Fibroblast of mammary gland (primary cell): ENCODE measurements at regions not wholly inside any gene's neighbourhood (a gene's known extent, or its start where the extent isn't known, plus 50 kb on each side); places are given as distances from the start of the nearest gene placed in this dataset.

Experiments used
- DNase-seq: peaks from one replicate; pipeline ENCODE4 v3.0.0-alpha.2; 2010; ENCODE audit warnings: low read depth
- H3K4me3 ChIP-seq: 2 replicates; pipeline ENCODE4 v1.5.1; 2011; ENCODE audit warnings: low read depth, mild to moderate bottlenecking, low read length, moderate library complexity; ENCODE audit not compliant: control insufficient read depth
- TF ChIP-seq, protein P1 (sequence below): conservative IDR thresholded peaks from 2 replicates; pipeline ENCODE4 v1.5.1; 2011; ENCODE audit warnings: low read depth, low read length, inconsistent platforms; ENCODE audit not compliant: control insufficient read depth, insufficient read depth

GRCh38 chr12:25691865-25692114 lies 138.7 kb upstream of the LMNTD1 start:
- no peak for DNase-seq
- TF ChIP-seq, protein P1, sequence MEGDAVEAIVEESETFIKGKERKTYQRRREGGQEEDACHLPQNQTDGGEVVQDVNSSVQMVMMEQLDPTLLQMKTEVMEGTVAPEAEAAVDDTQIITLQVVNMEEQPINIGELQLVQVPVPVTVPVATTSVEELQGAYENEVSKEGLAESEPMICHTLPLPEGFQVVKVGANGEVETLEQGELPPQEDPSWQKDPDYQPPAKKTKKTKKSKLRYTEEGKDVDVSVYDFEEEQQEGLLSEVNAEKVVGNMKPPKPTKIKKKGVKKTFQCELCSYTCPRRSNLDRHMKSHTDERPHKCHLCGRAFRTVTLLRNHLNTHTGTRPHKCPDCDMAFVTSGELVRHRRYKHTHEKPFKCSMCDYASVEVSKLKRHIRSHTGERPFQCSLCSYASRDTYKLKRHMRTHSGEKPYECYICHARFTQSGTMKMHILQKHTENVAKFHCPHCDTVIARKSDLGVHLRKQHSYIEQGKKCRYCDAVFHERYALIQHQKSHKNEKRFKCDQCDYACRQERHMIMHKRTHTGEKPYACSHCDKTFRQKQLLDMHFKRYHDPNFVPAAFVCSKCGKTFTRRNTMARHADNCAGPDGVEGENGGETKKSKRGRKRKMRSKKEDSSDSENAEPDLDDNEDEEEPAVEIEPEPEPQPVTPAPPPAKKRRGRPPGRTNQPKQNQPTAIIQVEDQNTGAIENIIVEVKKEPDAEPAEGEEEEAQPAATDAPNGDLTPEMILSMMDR, result no peak
- H3K4me3 ChIP-seq, result no peak overlapping the region

DNA sequence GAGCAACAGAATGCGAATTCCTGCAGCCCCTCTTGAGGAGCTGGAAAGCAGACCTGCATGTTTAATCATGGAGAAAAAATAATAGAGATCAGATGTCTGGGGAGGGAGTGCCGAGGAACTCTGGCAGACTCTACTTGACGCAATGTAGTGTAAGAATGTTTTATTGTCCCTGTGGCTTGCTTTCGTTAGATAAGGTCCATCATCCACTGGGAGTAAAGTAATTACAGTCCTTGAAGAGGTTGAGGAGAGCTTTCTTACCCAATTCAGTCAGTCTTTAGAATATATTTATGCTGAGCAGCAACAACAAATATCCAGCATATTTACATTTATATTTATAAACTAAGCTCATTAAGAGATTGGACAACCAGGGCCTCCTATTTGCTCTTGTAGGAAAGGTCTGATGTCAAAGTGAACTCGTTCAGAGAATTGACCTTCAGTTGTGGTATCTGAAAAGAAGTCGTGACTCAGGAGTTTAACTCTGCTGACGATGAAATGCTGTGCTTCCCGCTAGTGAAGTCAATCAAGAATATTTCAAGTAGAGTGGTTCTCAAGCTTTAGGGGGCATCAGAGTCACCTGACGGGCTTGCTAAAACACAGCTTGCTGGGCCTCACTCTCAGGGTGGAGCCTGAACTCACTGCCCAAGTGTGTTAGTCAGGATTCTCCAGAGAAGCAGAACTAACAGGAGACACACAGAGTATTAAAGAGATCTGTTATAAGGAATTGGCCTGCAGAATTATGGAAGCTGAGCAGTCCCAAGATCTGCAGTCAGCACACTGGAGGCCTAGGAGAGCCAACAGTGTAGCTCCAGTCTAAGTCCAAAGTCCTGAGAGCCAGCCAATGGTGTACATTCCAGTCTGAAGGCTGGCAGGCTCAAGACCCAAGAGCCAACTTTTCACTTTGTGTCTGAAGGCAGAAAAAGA lies 139.3 kb upstream of the LMNTD1 start:
- peak; percentile 78 for DNase-seq
- no peak overlapping the region for H3K4me3 ChIP-seq
- TF ChIP-seq, protein P1, result no peak

GRCh38 chr12:25694072-25694471 lies 141.0 kb upstream of the LMNTD1 start:
- H3K4me3 ChIP-seq, result no peak overlapping the region
- DNase-seq, result peak; percentile 93
- TF ChIP-seq, protein P1, result no peak

DNA sequence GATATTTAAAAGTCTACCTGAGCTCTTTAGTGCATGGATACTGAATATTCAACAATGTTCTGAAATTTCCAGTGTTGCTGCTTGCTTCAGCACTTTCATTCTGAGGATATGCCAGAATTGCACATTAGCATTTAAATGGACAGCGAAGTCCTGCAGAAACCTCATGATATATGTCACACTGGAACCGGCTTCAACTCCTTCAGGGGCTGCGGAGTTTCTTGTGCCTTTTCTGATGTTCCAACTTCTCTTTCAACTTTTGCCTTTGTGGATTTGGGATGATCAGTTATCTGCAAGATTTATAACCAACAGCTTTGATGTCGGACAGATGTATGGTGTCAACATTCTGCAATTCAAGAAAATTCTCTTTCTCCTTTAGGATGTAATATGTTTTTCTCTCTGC lies 142.5 kb upstream of the LMNTD1 start:
- no peak overlapping the region for H3K4me3 ChIP-seq
- no peak for DNase-seq
- TF ChIP-seq, protein P1, result no peak

GRCh38 chr12:25698772-25699171 lies 145.7 kb upstream of the LMNTD1 start:
- TF ChIP-seq, protein P1, result no peak
- H3K4me3 ChIP-seq, result no peak overlapping the region
- peak; percentile 75 for DNase-seq

DNA sequence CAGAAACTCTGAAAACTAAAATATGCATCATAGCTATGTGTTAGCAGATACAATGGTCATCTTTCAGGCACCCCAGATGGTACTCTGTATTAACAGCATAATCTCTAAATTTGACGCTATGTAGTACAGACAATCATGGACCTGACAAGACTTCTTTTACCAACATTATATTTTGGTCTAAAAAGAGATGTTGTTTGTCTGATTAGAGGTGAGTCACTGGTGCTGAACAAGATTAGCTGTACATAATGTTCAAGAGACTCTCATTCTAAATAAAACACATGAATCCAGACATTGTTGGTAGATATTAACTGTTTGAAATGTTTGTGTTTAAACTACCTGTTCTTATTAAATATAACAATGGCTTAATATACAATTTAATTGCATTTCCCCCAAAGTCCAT lies 146.4 kb upstream of the LMNTD1 start:
- H3K4me3 ChIP-seq, result no peak overlapping the region
- TF ChIP-seq, protein P1, result no peak
- DNase-seq, result peak; percentile 65
